HEK293 (cell line): ENCODE measurements at regions not wholly inside any gene's neighbourhood (a gene's known extent, or its start where the extent isn't known, plus 50 kb on each side); places are given as distances from the start of the nearest gene placed in this dataset.

Experiments used
- CTCF ChIA-PET: fragments of 350-600 bp; formaldehyde crosslinking; extraction: SDS; loops from one replicate; lab custom pipeline; 2021; ENCODE audit warnings: antibody characterized with exemption; lab: Yijun Ruan, JAX
- POLR2A ChIA-PET: fragments of 300-600 bp; formaldehyde crosslinking; extraction: SDS; loops from one replicate; lab custom pipeline; 2020; ENCODE audit warnings: antibody characterized with exemption, inconsistent platforms; lab: Yijun Ruan, JAX
- H3K27ac ChIP-seq: fragments of 200-500 bp; sonication (Bioruptor generic); 2 replicates; pipeline ENCODE4 v1.5.1; 2014; ENCODE audit warnings: low read depth, low read length, control low read depth, inconsistent platforms; ENCODE audit errors: extremely low read depth
- H3K36me3 ChIP-seq, 2 experiments: fragments of 200-500 bp in 1 of 2; sonication (Bioruptor generic) in 1 of 2; 1 replicate in 1 of 2; 2 replicates in 1 of 2; pipeline ENCODE4 v1.5.1; 2014 to 2017; ENCODE audit warnings: inconsistent platforms in 2 of 2, low read length in 2 of 2; ENCODE audit not compliant: control insufficient read depth in 2 of 2, insufficient read depth in 1 of 2
- H3K4me1 ChIP-seq: fragments of 200-500 bp; sonication (Bioruptor generic); 2 replicates; pipeline ENCODE4 v1.5.1; 2014; ENCODE audit warnings: mild to moderate bottlenecking, low read length, inconsistent platforms; ENCODE audit not compliant: control insufficient read depth, insufficient read depth
- H3K4me3 ChIP-seq: 2 replicates; pipeline ENCODE4 v1.5.1; 2011; ENCODE audit warnings: low read depth, mild to moderate bottlenecking, control low read depth, low read length, moderate library complexity
- H3K9me3 ChIP-seq: fragments of 200-500 bp; sonication (Bioruptor generic); 2 replicates; pipeline ENCODE4 v1.5.1; 2014; ENCODE audit warnings: low read depth, low read length, inconsistent platforms; ENCODE audit not compliant: control insufficient read depth, insufficient read depth
- BCL11B ChIP-seq: fragments of 450-650 bp; formaldehyde crosslinking; IDR thresholded peaks from 2 replicates; pipeline ENCODE4 v1.5.1; 2016; ENCODE audit warnings: low read depth, missing biosample characterization, missing genetic modification characterization
- GLI2 ChIP-seq: fragments of 450-650 bp; formaldehyde crosslinking; IDR thresholded peaks from 2 replicates; pipeline ENCODE4; 2017; ENCODE audit warnings: missing biosample characterization, missing genetic modification characterization, low read depth, borderline replicate concordance
- KLF1 ChIP-seq: fragments of 450-650 bp; formaldehyde crosslinking; IDR thresholded peaks from 2 replicates; pipeline ENCODE4 v1.5.1; 2016; ENCODE audit warnings: missing biosample characterization, missing genetic modification characterization
- KLF9 ChIP-seq: fragments of 450-650 bp; formaldehyde crosslinking; IDR thresholded peaks from 2 replicates; pipeline ENCODE4 v1.5.1; 2016; ENCODE audit warnings: missing biosample characterization, missing genetic modification characterization, low read depth
- PRDM6 ChIP-seq: fragments of 450-650 bp; formaldehyde crosslinking; IDR thresholded peaks from 2 replicates; pipeline ENCODE4 v1.5.1; 2017; ENCODE audit warnings: missing biosample characterization, missing genetic modification characterization
- SP7 ChIP-seq: fragments of 450-650 bp; formaldehyde crosslinking; IDR thresholded peaks from 2 replicates; pipeline ENCODE4 v1.5.1; 2016; ENCODE audit warnings: missing biosample characterization, missing genetic modification characterization
- WT1 ChIP-seq: fragments of 450-650 bp; formaldehyde crosslinking; IDR thresholded peaks from 2 replicates; pipeline ENCODE4 v1.5.1; 2016; ENCODE audit warnings: missing biosample characterization, missing genetic modification characterization
- ZBTB7A ChIP-seq: fragments of 450-650 bp; formaldehyde crosslinking; IDR thresholded peaks from 2 replicates; pipeline ENCODE4 v1.5.1; 2016; ENCODE audit warnings: low read depth, missing biosample characterization, missing genetic modification characterization
- ZFP3 ChIP-seq: fragments of 450-650 bp; formaldehyde crosslinking; IDR thresholded peaks from 2 replicates; pipeline ENCODE4 v1.5.1; 2016; ENCODE audit warnings: low read depth, missing biosample characterization, missing genetic modification characterization
- ZNF138 ChIP-seq: fragments of 450-650 bp; formaldehyde crosslinking; IDR thresholded peaks from 2 replicates; pipeline ENCODE4 v1.5.1; 2016; ENCODE audit warnings: missing biosample characterization, missing genetic modification characterization, borderline replicate concordance
- ZNF174 ChIP-seq: fragments of 450-650 bp; formaldehyde crosslinking; IDR thresholded peaks from 2 replicates; pipeline ENCODE4 v1.5.0; 2017; ENCODE audit warnings: missing biosample characterization, mild to moderate bottlenecking, missing genetic modification characterization
- ZNF184 ChIP-seq: fragments of 450-650 bp; IDR thresholded peaks from 2 replicates; pipeline ENCODE4 v1.5.1; 2018; ENCODE audit warnings: missing biosample characterization, mild to moderate bottlenecking, missing genetic modification characterization
- ZNF2 ChIP-seq: fragments of 450-650 bp; formaldehyde crosslinking; IDR thresholded peaks from 2 replicates; pipeline ENCODE4 v1.5.1; 2016; ENCODE audit warnings: missing biosample characterization, missing genetic modification characterization
- ZNF302 ChIP-seq: fragments of 450-650 bp; formaldehyde crosslinking; IDR thresholded peaks from 2 replicates; pipeline ENCODE4 v1.5.1; 2016; ENCODE audit warnings: missing biosample characterization, missing genetic modification characterization, low read depth
- ZNF311 ChIP-seq: fragments of 450-650 bp; formaldehyde crosslinking; IDR thresholded peaks from 2 replicates; pipeline ENCODE4 v1.5.1; 2017; ENCODE audit warnings: missing biosample characterization, missing genetic modification characterization, borderline replicate concordance
- ZNF398 ChIP-seq: fragments of 450-650 bp; formaldehyde crosslinking; IDR thresholded peaks from 2 replicates; pipeline ENCODE4 v1.5.1; 2017; ENCODE audit warnings: missing biosample characterization, missing genetic modification characterization
- ZNF626 ChIP-seq: fragments of 450-650 bp; sonication (Bioruptor Pico); formaldehyde crosslinking; IDR thresholded peaks from 2 replicates; pipeline ENCODE4 v1.5.1; 2018; ENCODE audit warnings: missing biosample characterization, missing genetic modification characterization, inconsistent platforms
- ZNF660 ChIP-seq: fragments of 450-650 bp; IDR thresholded peaks from 2 replicates; pipeline ENCODE4 v1.5.1; 2018; ENCODE audit warnings: missing biosample characterization, mild to moderate bottlenecking, missing genetic modification characterization
- ZNF776 ChIP-seq: fragments of 450-650 bp; formaldehyde crosslinking; IDR thresholded peaks from 2 replicates; pipeline ENCODE4 v1.5.0; 2017; ENCODE audit warnings: missing biosample characterization, missing genetic modification characterization, borderline replicate concordance
- ZNF837 ChIP-seq: fragments of 450-650 bp; formaldehyde crosslinking; IDR thresholded peaks from 2 replicates; pipeline ENCODE4 v1.5.1; 2016; ENCODE audit warnings: missing biosample characterization, missing genetic modification characterization
- TF ChIP-seq, protein P1 (sequence below): fragments of 450-650 bp; formaldehyde crosslinking; IDR thresholded peaks from 2 replicates; pipeline ENCODE4 v1.5.0; 2017; ENCODE audit warnings: missing biosample characterization, missing genetic modification characterization, borderline replicate concordance
- TF ChIP-seq, protein P2 (sequence below): fragments of 450-650 bp; formaldehyde crosslinking; IDR thresholded peaks from 2 replicates; pipeline ENCODE4 v1.5.1; 2016; ENCODE audit warnings: missing biosample characterization, missing genetic modification characterization

DNA sequence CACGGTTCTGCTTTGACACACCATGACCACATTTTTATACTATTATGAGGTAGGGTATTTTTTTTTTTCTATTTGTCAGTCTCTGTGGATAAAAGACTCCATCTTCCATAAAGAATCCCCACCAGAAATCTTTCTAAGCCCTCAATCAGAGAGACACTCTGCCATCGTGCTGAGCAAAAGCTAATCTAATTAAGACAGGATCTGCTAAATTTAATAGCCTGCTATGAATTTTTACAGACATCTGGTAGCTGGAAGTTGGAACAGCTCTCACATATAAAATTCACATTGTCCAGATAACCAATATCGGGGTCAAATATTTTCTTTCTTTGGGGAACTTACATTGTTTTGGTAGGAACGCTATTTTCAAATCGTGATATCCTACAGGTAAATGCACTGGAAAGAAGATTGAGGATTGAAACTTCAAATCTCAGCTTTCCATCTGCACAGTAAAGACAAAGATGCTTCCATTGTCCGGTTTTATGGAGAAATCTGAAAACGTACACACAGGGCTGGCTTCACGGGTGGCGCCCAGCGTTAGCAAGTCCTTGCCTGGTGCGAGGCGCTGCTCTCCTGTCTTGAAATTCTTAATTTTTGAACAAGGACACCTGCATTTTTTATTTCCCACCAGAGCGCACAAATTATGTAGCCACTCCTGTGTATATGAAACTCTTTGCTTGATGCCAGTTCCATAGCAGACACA lies 573.8 kb upstream of the NOX3 start:
- no peak overlapping the region for H3K27ac ChIP-seq
- CTCF ChIA-PET = interaction anchor here (0.6 to 0.7 kb wide), 2 partner anchors 27 to 1789 kb away, joined by 3 read pairs; no protein-coding TSS in a partner anchor
- no peaks in the 10 kb centered on the region for H3K4me1 ChIP-seq
- POLR2A ChIA-PET = no interaction called here
- TF ChIP-seq BCL11B (tag by site-specific recombination) (no peak), ZNF302 (tag by site-specific recombination) (no peak), WT1 (tag by site-specific recombination) (no peak), ZNF776 (tag by site-specific recombination) (no peak), ZBTB7A (tag by site-specific recombination) (no peak)
- no peaks in the 10 kb centered on the region for H3K9me3 ChIP-seq
- no peak overlapping the region for H3K4me3 ChIP-seq
- H3K36me3 ChIP-seq = no peaks in the 10 kb centered on the region

DNA sequence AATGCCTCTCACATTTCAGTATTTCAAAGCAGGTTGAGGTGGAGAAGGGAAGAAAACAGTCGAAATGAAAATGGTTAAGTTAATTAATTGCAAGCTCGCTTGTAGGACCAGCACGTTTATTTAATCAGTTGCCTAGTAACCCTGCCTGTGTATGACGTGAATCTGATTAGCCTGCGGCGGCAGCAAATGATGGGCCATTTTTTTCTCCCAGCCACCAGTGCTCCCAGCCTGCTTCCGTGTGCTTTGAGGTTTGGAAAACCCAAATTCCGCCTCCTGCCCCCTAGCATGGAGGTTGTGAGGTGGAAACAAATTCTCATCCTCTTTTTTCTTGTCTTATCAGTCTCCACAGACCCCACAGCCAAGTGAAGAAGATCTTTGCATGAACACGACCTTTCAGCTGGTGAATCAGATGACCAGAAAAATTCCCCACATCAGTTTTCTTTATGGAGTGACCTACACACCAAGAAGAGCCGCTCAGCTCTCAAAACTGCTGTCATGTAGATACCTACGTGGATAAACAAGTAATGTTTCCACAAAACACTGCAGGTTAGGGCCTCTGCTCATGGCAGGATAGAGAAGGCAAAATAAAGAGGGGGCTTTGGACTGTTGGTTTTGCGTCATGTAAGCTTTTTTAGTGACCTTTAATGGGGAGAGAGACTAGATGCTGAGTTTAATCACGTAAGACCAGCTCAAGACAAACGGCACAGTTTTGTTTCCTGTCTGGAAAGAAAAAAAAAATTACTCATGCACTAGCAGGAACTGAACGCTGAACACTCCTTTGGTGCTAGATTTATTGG lies 572.9 kb upstream of the NOX3 start:
- H3K4me3 ChIP-seq = no peak overlapping the region
- ChIA-PET POLR2A (no interaction called here), CTCF (interaction anchor here (0.6 kb wide), 1 partner anchor 677 kb away, joined by 4 read pairs; no protein-coding TSS in a partner anchor)
- H3K9me3 ChIP-seq = no peaks in the 10 kb centered on the region
- H3K27ac ChIP-seq = no peak overlapping the region
- H3K36me3 ChIP-seq = no peaks in the 10 kb centered on the region
- no peak for TF ChIP-seq ZNF2 (tag by site-specific recombination)
- no peak for TF ChIP-seq ZNF184 (tag by site-specific recombination)
- no peak for TF ChIP-seq ZNF626 (tag by site-specific recombination)
- TF ChIP-seq ZNF138 = no peak
- no peak for TF ChIP-seq ZNF311 (tag by site-specific recombination)
- no peak for TF ChIP-seq ZNF837 (tag by site-specific recombination)
- TF ChIP-seq ZNF660 (tag by site-specific recombination) = no peak
- no peak for TF ChIP-seq ZFP3 (tag by site-specific recombination)
- TF ChIP-seq, protein P1, sequence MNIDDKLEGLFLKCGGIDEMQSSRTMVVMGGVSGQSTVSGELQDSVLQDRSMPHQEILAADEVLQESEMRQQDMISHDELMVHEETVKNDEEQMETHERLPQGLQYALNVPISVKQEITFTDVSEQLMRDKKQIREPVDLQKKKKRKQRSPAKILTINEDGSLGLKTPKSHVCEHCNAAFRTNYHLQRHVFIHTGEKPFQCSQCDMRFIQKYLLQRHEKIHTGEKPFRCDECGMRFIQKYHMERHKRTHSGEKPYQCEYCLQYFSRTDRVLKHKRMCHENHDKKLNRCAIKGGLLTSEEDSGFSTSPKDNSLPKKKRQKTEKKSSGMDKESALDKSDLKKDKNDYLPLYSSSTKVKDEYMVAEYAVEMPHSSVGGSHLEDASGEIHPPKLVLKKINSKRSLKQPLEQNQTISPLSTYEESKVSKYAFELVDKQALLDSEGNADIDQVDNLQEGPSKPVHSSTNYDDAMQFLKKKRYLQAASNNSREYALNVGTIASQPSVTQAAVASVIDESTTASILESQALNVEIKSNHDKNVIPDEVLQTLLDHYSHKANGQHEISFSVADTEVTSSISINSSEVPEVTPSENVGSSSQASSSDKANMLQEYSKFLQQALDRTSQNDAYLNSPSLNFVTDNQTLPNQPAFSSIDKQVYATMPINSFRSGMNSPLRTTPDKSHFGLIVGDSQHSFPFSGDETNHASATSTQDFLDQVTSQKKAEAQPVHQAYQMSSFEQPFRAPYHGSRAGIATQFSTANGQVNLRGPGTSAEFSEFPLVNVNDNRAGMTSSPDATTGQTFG = no peak
- no peak for TF ChIP-seq ZNF174 (tag by site-specific recombination)
- TF ChIP-seq GLI2 (tag by site-specific recombination) = no peak
- TF ChIP-seq KLF9 (tag by site-specific recombination) = no peak
- TF ChIP-seq KLF1 (tag by site-specific recombination) = no peak
- TF ChIP-seq PRDM6 (tag by site-specific recombination) = no peak
- no peak for TF ChIP-seq SP7
- TF ChIP-seq, protein P2, sequence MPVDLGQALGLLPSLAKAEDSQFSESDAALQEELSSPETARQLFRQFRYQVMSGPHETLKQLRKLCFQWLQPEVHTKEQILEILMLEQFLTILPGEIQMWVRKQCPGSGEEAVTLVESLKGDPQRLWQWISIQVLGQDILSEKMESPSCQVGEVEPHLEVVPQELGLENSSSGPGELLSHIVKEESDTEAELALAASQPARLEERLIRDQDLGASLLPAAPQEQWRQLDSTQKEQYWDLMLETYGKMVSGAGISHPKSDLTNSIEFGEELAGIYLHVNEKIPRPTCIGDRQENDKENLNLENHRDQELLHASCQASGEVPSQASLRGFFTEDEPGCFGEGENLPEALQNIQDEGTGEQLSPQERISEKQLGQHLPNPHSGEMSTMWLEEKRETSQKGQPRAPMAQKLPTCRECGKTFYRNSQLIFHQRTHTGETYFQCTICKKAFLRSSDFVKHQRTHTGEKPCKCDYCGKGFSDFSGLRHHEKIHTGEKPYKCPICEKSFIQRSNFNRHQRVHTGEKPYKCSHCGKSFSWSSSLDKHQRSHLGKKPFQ = no peak
- no peak for TF ChIP-seq ZNF398 (tag by site-specific recombination)
- no peaks in the 10 kb centered on the region for H3K4me1 ChIP-seq
